ENCODE measurements at regions not wholly inside any gene's neighbourhood (a gene's known extent, or its start where the extent isn't known, plus 50 kb on each side); places are given as distances from the start of the nearest gene placed in this dataset.

DNA sequence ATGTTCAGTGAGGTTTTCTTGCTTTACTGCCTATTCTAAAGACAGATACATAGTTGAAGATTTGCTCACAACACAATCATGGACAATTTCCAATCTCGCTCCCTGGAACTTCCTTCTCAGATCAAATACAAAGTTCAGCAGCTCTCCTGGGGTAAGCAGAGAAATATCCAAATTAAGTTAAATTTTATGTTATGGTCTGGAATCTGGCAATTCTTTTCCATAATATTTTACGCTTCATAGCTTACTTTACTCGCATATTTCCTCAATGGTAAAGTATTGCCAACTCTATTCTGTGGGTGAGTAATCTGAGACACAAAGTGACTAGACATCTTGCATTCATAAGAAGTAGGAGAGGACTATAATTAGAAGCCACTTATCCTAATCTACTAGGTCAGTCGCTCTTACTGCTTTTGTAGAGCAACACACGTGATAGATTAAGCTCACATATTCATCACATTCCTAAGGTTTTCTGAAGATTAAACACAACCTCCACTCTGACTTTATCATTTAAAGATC lies 529.4 kb downstream of the CCDC85A start:
- ChIA-PET POLR2A (no interaction called here), CTCF (no interaction called here)
- DNase-seq (ENCODE audit: low read depth, low spot score): no peak
- Histone ChIP-seq H3K4me1 (ENCODE audit: control insufficient read depth, insufficient read depth, low read length) (no peaks in the 10 kb centered on the region), H3K27me3 (ENCODE audit: control insufficient read depth, insufficient read depth, low read length) (no peaks in the 10 kb centered on the region), H3K4me3 (ENCODE audit: low read depth in 2 of 2, low read length in 2 of 2) (no peak overlapping the region; a peak in 1 of 4 replicates), H3K36me3 (ENCODE audit: control insufficient read depth, insufficient read depth, low read length) (no peaks in the 10 kb centered on the region), H3K27ac (ENCODE audit: low read length) (no peak overlapping the region), H3K9me3 (ENCODE audit: control insufficient read depth, insufficient read depth, low read depth, low read length) (peaks cover 4% of the 10 kb centered on the region; the same call in 1 of the 2 replicates)
- BruUV-seq (replicated peaks): no TSS peak
- intact Hi-C loops (cut with micrococcal nuclease; ENCODE audit: unreplicated experiment): no loop called here
- in situ Hi-C loops (cut with HindIII; ENCODE audit: low pct_unique_long_range_greater_than_20kb, low sequenced_read_pairs): no loop called here
- ATAC-seq: no peak
- TF ChIP-seq SIN3A (IDR thresholded peaks at IDR 0.05; ENCODE audit: borderline replicate concordance, insufficient read depth, low read depth, low read length) (no peak), POLR2AphosphoS5 (IDR thresholded peaks at IDR 0.05; ENCODE audit: low read depth, low read length) (no peak)
- TF ChIP-seq, protein P1, sequence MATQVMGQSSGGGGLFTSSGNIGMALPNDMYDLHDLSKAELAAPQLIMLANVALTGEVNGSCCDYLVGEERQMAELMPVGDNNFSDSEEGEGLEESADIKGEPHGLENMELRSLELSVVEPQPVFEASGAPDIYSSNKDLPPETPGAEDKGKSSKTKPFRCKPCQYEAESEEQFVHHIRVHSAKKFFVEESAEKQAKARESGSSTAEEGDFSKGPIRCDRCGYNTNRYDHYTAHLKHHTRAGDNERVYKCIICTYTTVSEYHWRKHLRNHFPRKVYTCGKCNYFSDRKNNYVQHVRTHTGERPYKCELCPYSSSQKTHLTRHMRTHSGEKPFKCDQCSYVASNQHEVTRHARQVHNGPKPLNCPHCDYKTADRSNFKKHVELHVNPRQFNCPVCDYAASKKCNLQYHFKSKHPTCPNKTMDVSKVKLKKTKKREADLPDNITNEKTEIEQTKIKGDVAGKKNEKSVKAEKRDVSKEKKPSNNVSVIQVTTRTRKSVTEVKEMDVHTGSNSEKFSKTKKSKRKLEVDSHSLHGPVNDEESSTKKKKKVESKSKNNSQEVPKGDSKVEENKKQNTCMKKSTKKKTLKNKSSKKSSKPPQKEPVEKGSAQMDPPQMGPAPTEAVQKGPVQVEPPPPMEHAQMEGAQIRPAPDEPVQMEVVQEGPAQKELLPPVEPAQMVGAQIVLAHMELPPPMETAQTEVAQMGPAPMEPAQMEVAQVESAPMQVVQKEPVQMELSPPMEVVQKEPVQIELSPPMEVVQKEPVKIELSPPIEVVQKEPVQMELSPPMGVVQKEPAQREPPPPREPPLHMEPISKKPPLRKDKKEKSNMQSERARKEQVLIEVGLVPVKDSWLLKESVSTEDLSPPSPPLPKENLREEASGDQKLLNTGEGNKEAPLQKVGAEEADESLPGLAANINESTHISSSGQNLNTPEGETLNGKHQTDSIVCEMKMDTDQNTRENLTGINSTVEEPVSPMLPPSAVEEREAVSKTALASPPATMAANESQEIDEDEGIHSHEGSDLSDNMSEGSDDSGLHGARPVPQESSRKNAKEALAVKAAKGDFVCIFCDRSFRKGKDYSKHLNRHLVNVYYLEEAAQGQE (IDR thresholded peaks at IDR 0.05; ENCODE audit: insufficient read depth in 1 of 2, low read depth in 2 of 2, low read length in 1 of 2): no peak

DNA sequence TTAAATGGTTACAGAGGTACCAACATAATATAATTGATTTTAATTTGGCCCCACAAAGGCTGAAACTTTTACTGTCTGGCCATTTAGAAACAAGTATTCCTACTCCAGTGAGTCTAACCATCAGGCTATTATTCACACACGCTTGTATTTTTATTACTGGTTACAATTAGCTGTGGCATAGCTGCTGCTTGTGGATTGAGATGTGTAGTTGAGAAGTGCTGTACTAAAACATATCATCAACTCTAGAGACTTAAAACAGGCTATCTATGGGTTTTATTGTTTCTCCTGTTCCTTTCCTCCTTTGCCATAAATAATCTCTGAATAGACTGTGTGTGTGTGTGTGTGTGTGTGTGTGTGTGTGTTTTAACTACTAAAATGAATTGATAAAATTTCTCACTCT lies 530.2 kb downstream of the CCDC85A start:
- POLR2A ChIA-PET: no interaction called here
- ATAC-seq: no peak
- Histone ChIP-seq H3K9me3 (ENCODE audit: control insufficient read depth, insufficient read depth, low read depth, low read length) (peaks cover 4% of the 10 kb centered on the region; the same call in 1 of the 2 replicates), H3K36me3 (ENCODE audit: control insufficient read depth, insufficient read depth, low read length) (no peaks in the 10 kb centered on the region), H3K4me3 (ENCODE audit: low read depth in 2 of 2, low read length in 2 of 2) (peak overlapping the region in 1 of 2 experiments; percentile 0; a peak in 1 of 4 replicates), H3K27me3 (ENCODE audit: control insufficient read depth, insufficient read depth, low read length) (no peaks in the 10 kb centered on the region), H3K27ac (ENCODE audit: low read length) (no peak overlapping the region), H3K4me1 (ENCODE audit: control insufficient read depth, insufficient read depth, low read length) (no peaks in the 10 kb centered on the region)
- TF ChIP-seq, protein P1 (IDR thresholded peaks at IDR 0.05; ENCODE audit: insufficient read depth in 1 of 2, low read depth in 2 of 2, low read length in 1 of 2): no peak
- no peak for TF ChIP-seq POLR2AphosphoS5 (IDR thresholded peaks at IDR 0.05; ENCODE audit: low read depth, low read length)
- TF ChIP-seq SIN3A (IDR thresholded peaks at IDR 0.05; ENCODE audit: borderline replicate concordance, insufficient read depth, low read depth, low read length): no peak
- TF ChIP-seq, protein P2, sequence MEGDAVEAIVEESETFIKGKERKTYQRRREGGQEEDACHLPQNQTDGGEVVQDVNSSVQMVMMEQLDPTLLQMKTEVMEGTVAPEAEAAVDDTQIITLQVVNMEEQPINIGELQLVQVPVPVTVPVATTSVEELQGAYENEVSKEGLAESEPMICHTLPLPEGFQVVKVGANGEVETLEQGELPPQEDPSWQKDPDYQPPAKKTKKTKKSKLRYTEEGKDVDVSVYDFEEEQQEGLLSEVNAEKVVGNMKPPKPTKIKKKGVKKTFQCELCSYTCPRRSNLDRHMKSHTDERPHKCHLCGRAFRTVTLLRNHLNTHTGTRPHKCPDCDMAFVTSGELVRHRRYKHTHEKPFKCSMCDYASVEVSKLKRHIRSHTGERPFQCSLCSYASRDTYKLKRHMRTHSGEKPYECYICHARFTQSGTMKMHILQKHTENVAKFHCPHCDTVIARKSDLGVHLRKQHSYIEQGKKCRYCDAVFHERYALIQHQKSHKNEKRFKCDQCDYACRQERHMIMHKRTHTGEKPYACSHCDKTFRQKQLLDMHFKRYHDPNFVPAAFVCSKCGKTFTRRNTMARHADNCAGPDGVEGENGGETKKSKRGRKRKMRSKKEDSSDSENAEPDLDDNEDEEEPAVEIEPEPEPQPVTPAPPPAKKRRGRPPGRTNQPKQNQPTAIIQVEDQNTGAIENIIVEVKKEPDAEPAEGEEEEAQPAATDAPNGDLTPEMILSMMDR (IDR thresholded peaks at IDR 0.05): no peak
- TF ChIP-seq TCF7L2 (IDR thresholded peaks at IDR 0.05; ENCODE audit: low read depth, low read length): no peak
- no peak for DNase-seq (ENCODE audit: low read depth, low spot score)
- no TSS peak for BruUV-seq (replicated peaks)
- intact Hi-C loops (cut with micrococcal nuclease; ENCODE audit: unreplicated experiment) (no loop called here), in situ Hi-C loops (cut with HindIII; ENCODE audit: low pct_unique_long_range_greater_than_20kb, low sequenced_read_pairs) (no loop called here)
- CTCF ChIA-PET: no interaction called here

Data from Panc1 (cell line).